Nephron (organoid): ENCODE measurements at regions not wholly inside any gene's neighbourhood (a gene's known extent, or its start where the extent isn't known, plus 50 kb on each side); places are given as distances from the start of the nearest gene placed in this dataset.

Experiments used
- H3K27ac Mint-ChIP-seq, 3 experiments: 2 replicates each; pipeline ENCODE4 v1.8.0; 2020; ENCODE audit warnings: mixed read lengths in 3 of 3, mild to moderate bottlenecking in 2 of 3, moderate library complexity in 1 of 3
- H3K27me3 Mint-ChIP-seq: 2 replicates; pipeline ENCODE4 v1.8.0; 2021; ENCODE audit warnings: low read depth, mild to moderate bottlenecking, moderate library complexity, mixed read lengths
- H3K36me3 Mint-ChIP-seq: 2 replicates; pipeline ENCODE4 v1.8.0; 2020; ENCODE audit warnings: low read depth, mixed read lengths
- H3K4me1 Mint-ChIP-seq: 2 replicates; pipeline ENCODE4 v1.8.0; 2020; ENCODE audit warnings: mixed read lengths
- H3K4me3 Mint-ChIP-seq, 3 experiments: 2 replicates each; pipeline ENCODE4 v1.8.0; 2020; ENCODE audit warnings: mild to moderate bottlenecking in 3 of 3, mixed read lengths in 3 of 3, moderate library complexity in 2 of 3
- H3K9me3 Mint-ChIP-seq: 2 replicates; pipeline ENCODE4 v1.8.0; 2020; ENCODE audit warnings: mixed read lengths
- TF ChIP-seq, protein P1 (sequence below), 3 experiments: fragments of 200-600 bp; sonication (generic); IDR thresholded peaks; one replicate each; pipeline ENCODE4 v1.5.0; 2021; ENCODE audit warnings: antibody characterized with exemption in 3 of 3; ENCODE audit not compliant: unreplicated experiment in 3 of 3

DNA sequence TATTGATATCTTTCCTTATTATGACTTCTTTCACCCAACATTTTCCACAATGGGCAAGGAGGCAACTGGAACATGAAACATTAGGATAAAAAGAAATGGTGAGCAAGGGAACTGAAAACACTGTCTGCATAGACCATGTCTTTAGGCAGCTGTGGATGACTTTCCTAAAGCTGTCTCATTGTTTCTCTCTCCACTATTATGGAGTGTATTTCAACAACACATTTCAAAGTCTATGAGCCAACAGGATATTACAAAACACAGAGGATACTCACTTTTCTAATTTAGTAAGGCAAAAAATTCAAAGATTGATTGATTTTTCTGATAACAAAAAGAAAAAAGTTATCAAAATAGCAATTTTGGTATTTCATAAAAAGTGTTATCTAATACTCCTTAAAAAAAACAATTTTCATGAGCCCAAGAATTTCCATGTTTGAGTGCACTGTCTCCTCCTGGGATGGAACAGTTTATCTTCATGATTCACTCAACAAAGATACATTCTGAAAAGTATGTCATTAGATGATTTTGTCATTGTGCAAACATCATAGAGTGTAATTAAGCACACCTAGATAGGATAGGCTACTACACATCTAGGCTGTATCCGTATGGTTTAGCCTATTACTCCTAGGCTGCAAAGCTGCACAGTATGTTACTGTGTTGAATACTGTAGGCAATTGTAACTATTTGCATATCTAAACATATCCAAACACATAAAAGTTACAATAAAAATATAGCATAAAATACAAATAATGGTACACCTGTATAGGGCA lies 1568.4 kb downstream of the SLITRK5 start:
- Mint-ChIP-seq H3K27ac (no peak overlapping the region), H3K9me3 (no peaks in the 10 kb centered on the region), H3K27me3 (no peaks in the 10 kb centered on the region), H3K4me3 (no peak overlapping the region), H3K4me1 (no peaks in the 10 kb centered on the region), H3K36me3 (no peaks in the 10 kb centered on the region)
- TF ChIP-seq, protein P1, sequence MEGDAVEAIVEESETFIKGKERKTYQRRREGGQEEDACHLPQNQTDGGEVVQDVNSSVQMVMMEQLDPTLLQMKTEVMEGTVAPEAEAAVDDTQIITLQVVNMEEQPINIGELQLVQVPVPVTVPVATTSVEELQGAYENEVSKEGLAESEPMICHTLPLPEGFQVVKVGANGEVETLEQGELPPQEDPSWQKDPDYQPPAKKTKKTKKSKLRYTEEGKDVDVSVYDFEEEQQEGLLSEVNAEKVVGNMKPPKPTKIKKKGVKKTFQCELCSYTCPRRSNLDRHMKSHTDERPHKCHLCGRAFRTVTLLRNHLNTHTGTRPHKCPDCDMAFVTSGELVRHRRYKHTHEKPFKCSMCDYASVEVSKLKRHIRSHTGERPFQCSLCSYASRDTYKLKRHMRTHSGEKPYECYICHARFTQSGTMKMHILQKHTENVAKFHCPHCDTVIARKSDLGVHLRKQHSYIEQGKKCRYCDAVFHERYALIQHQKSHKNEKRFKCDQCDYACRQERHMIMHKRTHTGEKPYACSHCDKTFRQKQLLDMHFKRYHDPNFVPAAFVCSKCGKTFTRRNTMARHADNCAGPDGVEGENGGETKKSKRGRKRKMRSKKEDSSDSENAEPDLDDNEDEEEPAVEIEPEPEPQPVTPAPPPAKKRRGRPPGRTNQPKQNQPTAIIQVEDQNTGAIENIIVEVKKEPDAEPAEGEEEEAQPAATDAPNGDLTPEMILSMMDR (IDR thresholded peaks at IDR 0.05; ENCODE audit: unreplicated experiment in 3 of 3) = no peak

- Mint-ChIP-seq H3K27me3 (no peaks in the 10 kb centered on the region), H3K9me3 (peaks cover 13% of the 10 kb centered on the region), H3K36me3 (no peaks in the 10 kb centered on the region), H3K4me3 (no peak overlapping the region), H3K4me1 (no peaks in the 10 kb centered on the region), H3K27ac (no peak overlapping the region)
- TF ChIP-seq, protein P1 (IDR thresholded peaks at IDR 0.05; ENCODE audit: unreplicated experiment in 3 of 3) = no peak
These were observed 1584.8 kb downstream of the SLITRK5 start for GRCh38 chr13:89255844-89256406.

GRCh38 chr13:89267734-89268133 lies 1596.6 kb downstream of the SLITRK5 start:
- Mint-ChIP-seq H3K4me3 (no peak overlapping the region), H3K4me1 (peaks cover 5% of the 10 kb centered on the region), H3K36me3 (no peaks in the 10 kb centered on the region), H3K27me3 (no peaks in the 10 kb centered on the region), H3K9me3 (peaks cover 7% of the 10 kb centered on the region), H3K27ac (no peak overlapping the region)
- TF ChIP-seq, protein P1 (IDR thresholded peaks at IDR 0.05; ENCODE audit: unreplicated experiment in 3 of 3) = no peak

DNA sequence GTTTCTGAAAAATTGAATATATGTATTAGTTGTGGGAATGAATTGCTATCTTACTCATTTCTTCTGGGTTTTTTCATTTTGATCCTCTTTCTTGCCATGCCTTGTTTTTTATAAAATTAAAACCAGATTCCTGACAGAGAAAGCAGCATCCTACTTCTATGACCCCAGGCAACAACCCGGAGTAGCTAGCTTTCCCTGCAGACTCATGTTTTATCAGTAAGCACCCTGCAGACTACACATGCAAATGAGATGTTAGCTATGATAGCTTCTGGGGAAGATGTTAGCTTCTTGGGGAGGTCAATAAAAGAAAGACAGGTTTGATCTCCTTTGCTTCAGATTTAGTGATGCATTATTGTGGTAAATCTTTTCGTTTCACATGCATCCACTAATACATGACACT lies 1598.6 kb downstream of the SLITRK5 start:
- H3K4me1 Mint-ChIP-seq = peaks cover 5% of the 10 kb centered on the region
- no peaks in the 10 kb centered on the region for H3K36me3 Mint-ChIP-seq
- H3K4me3 Mint-ChIP-seq = no peak overlapping the region
- no peak overlapping the region for H3K27ac Mint-ChIP-seq
- no peaks in the 10 kb centered on the region for H3K27me3 Mint-ChIP-seq
- peaks cover 3% of the 10 kb centered on the region for H3K9me3 Mint-ChIP-seq
- TF ChIP-seq, protein P1 (IDR thresholded peaks at IDR 0.05; ENCODE audit: unreplicated experiment in 3 of 3) = no peak

DNA sequence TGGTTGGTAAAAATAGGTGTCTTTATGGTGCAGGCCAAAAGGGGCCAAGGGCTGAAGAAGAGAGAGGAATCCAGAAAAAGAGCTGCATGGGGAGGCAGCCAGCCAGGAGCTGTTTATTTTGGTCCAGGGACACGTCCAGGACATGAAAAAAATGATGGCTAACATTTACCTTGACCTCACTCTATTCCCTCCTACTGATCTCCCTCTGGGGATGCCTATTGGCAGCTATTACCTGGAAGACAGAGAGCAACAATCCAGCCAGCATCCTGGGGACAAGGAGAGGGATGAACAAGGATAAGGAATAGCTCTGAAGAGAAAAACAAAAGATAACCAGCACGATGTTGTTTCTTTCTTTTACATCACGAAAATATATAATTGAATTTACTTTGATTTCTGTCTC lies 1599.6 kb downstream of the SLITRK5 start:
- peaks cover 3% of the 10 kb centered on the region for H3K9me3 Mint-ChIP-seq
- TF ChIP-seq, protein P1 (IDR thresholded peaks at IDR 0.05; ENCODE audit: unreplicated experiment in 3 of 3) = no peak
- H3K36me3 Mint-ChIP-seq = no peaks in the 10 kb centered on the region

DNA sequence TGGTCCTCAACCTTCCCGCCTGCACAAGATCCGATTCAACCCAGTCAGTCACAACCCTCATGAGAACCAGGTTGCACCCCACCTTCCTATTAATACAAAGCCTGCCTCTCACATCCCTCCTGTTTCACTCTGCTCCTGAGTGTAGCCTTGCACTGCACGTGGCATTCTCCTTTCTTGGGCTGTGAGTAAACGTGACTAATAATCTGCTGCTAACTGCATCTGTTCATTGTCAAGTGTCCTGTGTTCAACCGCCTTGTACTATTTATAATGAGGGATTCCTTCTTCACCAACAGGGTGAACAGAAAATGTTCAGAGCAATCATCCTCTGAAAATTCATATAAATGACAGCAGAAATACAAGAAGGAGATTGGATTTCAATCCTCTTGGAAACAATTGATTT lies 1608.2 kb downstream of the SLITRK5 start:
- peaks cover 12% of the 10 kb centered on the region for H3K4me1 Mint-ChIP-seq

More for the DNA sequence above, 1599.6 kb downstream of the SLITRK5 start:
- Mint-ChIP-seq H3K4me1 (peaks cover 5% of the 10 kb centered on the region), H3K4me3 (no peak overlapping the region), H3K27ac (peak overlapping the region in 1 of 3 experiments; percentile 29), H3K27me3 (no peaks in the 10 kb centered on the region)

More for the DNA sequence above, 1608.2 kb downstream of the SLITRK5 start:
- TF ChIP-seq, protein P1 (IDR thresholded peaks at IDR 0.05; ENCODE audit: unreplicated experiment in 3 of 3) = no peak
- Mint-ChIP-seq H3K27ac (no peak overlapping the region), H3K27me3 (no peaks in the 10 kb centered on the region), H3K9me3 (no peaks in the 10 kb centered on the region), H3K36me3 (no peaks in the 10 kb centered on the region), H3K4me3 (no peak overlapping the region)
